HCT116 (cell line): ENCODE measurements at regions not wholly inside any gene's neighbourhood (a gene's known extent, or its start where the extent isn't known, plus 50 kb on each side); places are given as distances from the start of the nearest gene placed in this dataset.
"Not testable (repeated sequence)": the region's sequence is repeated elsewhere in the genome, so short reads cannot be mapped to it uniquely, and the experiment has no call there.

Experiments used
- CTCF ChIP-seq, 3 experiments: fragments of 200-600 bp in 1 of 3; sonication (generic) in 1 of 3; IDR thresholded peaks in 2 of 3; conservative IDR thresholded peaks in 1 of 3; 2 replicates each; pipeline ENCODE4 v1.5.1; 2012 to 2017; ENCODE audit warnings: low read depth in 2 of 3, low read length in 2 of 3, antibody characterized with exemption in 1 of 3, borderline replicate concordance in 1 of 3, control low read depth in 1 of 3, mild to moderate bottlenecking in 1 of 3, mixed read lengths in 1 of 3, mixed run types in 1 of 3, moderate library complexity in 1 of 3; ENCODE audit not compliant: insufficient read depth in 1 of 3
- EZH2 ChIP-seq: fragments of 200-600 bp; sonication (generic); IDR thresholded peaks from 2 replicates; pipeline ENCODE4 v1.6.1; 2017; ENCODE audit warnings: antibody characterized with exemption, mixed run types
- JUND ChIP-seq: IDR thresholded peaks from 2 replicates; pipeline ENCODE4 v1.6.1; 2012
- POLR2A ChIP-seq: IDR thresholded peaks from 2 replicates; pipeline ENCODE4 v1.7.0; 2011; ENCODE audit warnings: borderline replicate concordance; ENCODE audit not compliant: insufficient read depth, insufficient read length; ENCODE audit errors: extremely low read depth
- POLR2AphosphoS5 ChIP-seq: IDR thresholded peaks from 2 replicates; pipeline ENCODE4 v1.6.1; 2011; ENCODE audit warnings: mild to moderate bottlenecking, low read depth, low read length, moderate library complexity
- REST ChIP-seq: IDR thresholded peaks from 2 replicates; pipeline ENCODE4 v1.6.1; 2012; ENCODE audit warnings: low read depth
- ZNF274 ChIP-seq: fragments of 200-500 bp; sonication (Bioruptor generic); IDR thresholded peaks from 2 replicates; pipeline ENCODE4 v1.6.1; 2014; ENCODE audit warnings: mild to moderate bottlenecking, low read depth, low read length, inconsistent platforms

- not testable (repeated sequence) for TF ChIP-seq POLR2A; REST; JUND; CTCF (IDR thresholded peaks at IDR 0.05 in 2 of 3, conservative IDR thresholded peaks at IDR 0.05 in 1 of 3; ENCODE audit: borderline replicate concordance in 1 of 3, insufficient read depth in 1 of 3, low read depth in 2 of 3, low read length in 2 of 3); POLR2AphosphoS5; ZNF274; EZH2
Measured at GRCh38 chr13:50294425-50294824, 279.2 kb downstream of the KCNRG start.
